Eye (tissue), 1 donor: ENCODE measurements at regions not wholly inside any gene's neighbourhood (a gene's known extent, or its start where the extent isn't known, plus 50 kb on each side); places are given as distances from the start of the nearest gene placed in this dataset.

Source experiments
- DNase-seq: peaks from one replicate; pipeline ENCODE4 v3.0.0-alpha.2; 2015

GRCh38 chr18:7429831-7430230 lies 137.3 kb upstream of the PTPRM start:
- no peak for DNase-seq

GRCh38 chr18:7436166-7436565 lies 130.9 kb upstream of the PTPRM start:
- no peak for DNase-seq

- DNase-seq = no peak
Measured at GRCh38 chr18:7437870-7438269, 129.2 kb upstream of the PTPRM start.

GRCh38 chr18:7438646-7439045 lies 128.5 kb upstream of the PTPRM start:
- DNase-seq = no peak

GRCh38 chr18:7447318-7448028 lies 119.6 kb upstream of the PTPRM start:
- DNase-seq = no peak

GRCh38 chr18:7452331-7452730 lies 114.8 kb upstream of the PTPRM start:
- peak; percentile 34 for DNase-seq

- DNase-seq = no peak
Measured at GRCh38 chr18:7454429-7454828, 112.7 kb upstream of the PTPRM start.

GRCh38 chr18:7456376-7456775 lies 110.7 kb upstream of the PTPRM start:
- DNase-seq = no peak

- peak; percentile 37 for DNase-seq
Measured at GRCh38 chr18:7457262-7457661, 109.9 kb upstream of the PTPRM start.

- no peak for DNase-seq
Measured at GRCh38 chr18:7458884-7459283, 108.2 kb upstream of the PTPRM start.

- DNase-seq = peak; percentile 30
Measured at GRCh38 chr18:7459851-7460770, 107.0 kb upstream of the PTPRM start.

- no peak for DNase-seq
Measured at GRCh38 chr18:7464245-7464966, 102.7 kb upstream of the PTPRM start.

- no peak for DNase-seq
Measured at GRCh38 chr18:7466190-7466589, 100.9 kb upstream of the PTPRM start.

GRCh38 chr18:7467708-7468466 lies 99.2 kb upstream of the PTPRM start:
- no peak for DNase-seq

- no peak for DNase-seq
Measured at GRCh38 chr18:7470101-7470500, 97.0 kb upstream of the PTPRM start.

GRCh38 chr18:7470503-7470902 lies 96.6 kb upstream of the PTPRM start:
- DNase-seq = no peak

- DNase-seq = no peak
Measured at GRCh38 chr18:7476386-7476785, 90.7 kb upstream of the PTPRM start.

- DNase-seq = no peak
Measured at GRCh38 chr18:7479756-7480155, 87.4 kb upstream of the PTPRM start.

GRCh38 chr18:7480879-7481278 lies 86.2 kb upstream of the PTPRM start:
- DNase-seq = no peak

- DNase-seq = no peak
Measured at GRCh38 chr18:7482342-7482741, 84.8 kb upstream of the PTPRM start.

GRCh38 chr18:7485616-7486015 lies 81.5 kb upstream of the PTPRM start:
- no peak for DNase-seq

GRCh38 chr18:7488571-7488970 lies 78.5 kb upstream of the PTPRM start:
- no peak for DNase-seq

- DNase-seq = no peak
Measured at GRCh38 chr18:7490104-7490503, 77.0 kb upstream of the PTPRM start.
